ENCODE measurements at regions not wholly inside any gene's neighbourhood (a gene's known extent, or its start where the extent isn't known, plus 50 kb on each side); places are given as distances from the start of the nearest gene placed in this dataset.

DNA sequence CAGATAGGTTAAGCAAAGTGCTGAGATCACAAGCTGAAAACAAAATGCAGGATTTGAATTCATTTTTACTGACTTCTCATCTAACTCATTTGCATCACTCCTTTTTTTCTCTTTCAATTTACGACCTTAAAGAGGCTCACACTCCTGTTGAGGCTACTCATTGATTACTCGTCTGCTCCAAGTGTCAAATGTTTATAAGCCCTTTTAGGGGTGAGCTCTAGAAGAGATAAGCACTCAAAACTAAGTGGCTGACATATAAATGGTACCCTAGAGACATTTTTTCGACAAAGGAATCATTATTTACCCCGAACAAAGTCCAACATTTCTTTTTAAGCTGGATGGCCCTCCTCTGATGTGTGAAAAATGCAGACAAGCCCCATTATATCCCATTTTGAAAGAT is 483.1 kb downstream of the MAT2B start:
- no peaks in the 10 kb centered on the region for H3K4me1 ChIP-seq (ENCODE audit: control insufficient read depth, insufficient read depth, low read length)
- FAIRE-seq: no peak
- SMC1A ChIA-PET (ENCODE audit: uncharacterized antibody, unreplicated experiment): interaction anchor here (0.6 kb wide), 1 partner anchor 15 kb away, joined by 3 read pairs; no protein-coding TSS in a partner anchor

More for the DNA sequence above, 483.1 kb downstream of the MAT2B start:
- in situ Hi-C loops (cut with MboI): no loop called here
- H4K20me1 ChIP-seq (ENCODE audit: control insufficient read depth, insufficient read depth): no peaks in the 10 kb centered on the region
- H2AFZ ChIP-seq (ENCODE audit: control insufficient read depth, low read depth, low read length): no peak overlapping the region
- intact Hi-C loops (cut with micrococcal nuclease; ENCODE audit: unreplicated experiment): no loop called here
- TF ChIP-seq, protein P1, sequence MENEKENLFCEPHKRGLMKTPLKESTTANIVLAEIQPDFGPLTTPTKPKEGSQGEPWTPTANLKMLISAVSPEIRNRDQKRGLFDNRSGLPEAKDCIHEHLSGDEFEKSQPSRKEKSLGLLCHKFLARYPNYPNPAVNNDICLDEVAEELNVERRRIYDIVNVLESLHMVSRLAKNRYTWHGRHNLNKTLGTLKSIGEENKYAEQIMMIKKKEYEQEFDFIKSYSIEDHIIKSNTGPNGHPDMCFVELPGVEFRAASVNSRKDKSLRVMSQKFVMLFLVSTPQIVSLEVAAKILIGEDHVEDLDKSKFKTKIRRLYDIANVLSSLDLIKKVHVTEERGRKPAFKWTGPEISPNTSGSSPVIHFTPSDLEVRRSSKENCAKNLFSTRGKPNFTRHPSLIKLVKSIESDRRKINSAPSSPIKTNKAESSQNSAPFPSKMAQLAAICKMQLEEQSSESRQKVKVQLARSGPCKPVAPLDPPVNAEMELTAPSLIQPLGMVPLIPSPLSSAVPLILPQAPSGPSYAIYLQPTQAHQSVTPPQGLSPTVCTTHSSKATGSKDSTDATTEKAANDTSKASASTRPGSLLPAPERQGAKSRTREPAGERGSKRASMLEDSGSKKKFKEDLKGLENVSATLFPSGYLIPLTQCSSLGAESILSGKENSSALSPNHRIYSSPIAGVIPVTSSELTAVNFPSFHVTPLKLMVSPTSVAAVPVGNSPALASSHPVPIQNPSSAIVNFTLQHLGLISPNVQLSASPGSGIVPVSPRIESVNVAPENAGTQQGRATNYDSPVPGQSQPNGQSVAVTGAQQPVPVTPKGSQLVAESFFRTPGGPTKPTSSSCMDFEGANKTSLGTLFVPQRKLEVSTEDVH (IDR thresholded peaks at IDR 0.05; ENCODE audit: low read depth, partially characterized antibody): no peak
- TF ChIP-seq ZBTB11 (CRISPR knock-in tag; IDR thresholded peaks at IDR 0.05) (no peak), ASH2L (IDR thresholded peaks at IDR 0.05; ENCODE audit: borderline replicate concordance, low read depth) (no peak), JUNB (IDR thresholded peaks at IDR 0.05) (no peak), SMARCA5 (IDR thresholded peaks at IDR 0.05) (no peak), IKZF2 (IDR thresholded peaks at IDR 0.05) (no peak), NBN (IDR thresholded peaks at IDR 0.05) (no peak), SREBF1 (IDR thresholded peaks at IDR 0.05; ENCODE audit: low read length) (no peak), SP1 (IDR thresholded peaks at IDR 0.05; ENCODE audit: low read depth, low read length) (no peak), RFX5 (IDR thresholded peaks at IDR 0.05; ENCODE audit: low read depth, low read length) (no peak)
- H3K4me3 ChIP-seq: no peak overlapping the region
- no peaks in the 10 kb centered on the region for H3K36me3 ChIP-seq (ENCODE audit: control insufficient read depth in 2 of 2, insufficient read depth in 2 of 2, low read length in 1 of 2)
- no peak overlapping the region for H3K9ac ChIP-seq (ENCODE audit: control insufficient read depth, insufficient read depth, low read length)
- BruUV-seq (replicated peaks): no TSS peak
- DNase-seq (ENCODE audit: low read depth, low spot score): no peak
- no peaks in the 10 kb centered on the region for H3K27me3 ChIP-seq (replicated peaks in 1 of 2; ENCODE audit: control insufficient read depth in 2 of 2, insufficient read depth in 2 of 2, low read length in 1 of 2)
- CTCF ChIA-PET: no interaction called here
- no peak for ATAC-seq
- H3K4me2 ChIP-seq (ENCODE audit: control insufficient read depth, insufficient read depth): no peak overlapping the region
- WGBS (ENCODE audit: insufficient coverage, insufficient replicate concordance, low lambda C conversion rate, missing lambda C conversion rate): 31% methylated on average over 4 of the region's 4 CpGs
- no peak overlapping the region for H3K27ac ChIP-seq (ENCODE audit: control insufficient read depth, insufficient read depth)
- RAD21 ChIA-PET (ENCODE audit: unreplicated experiment): no interaction called here
- H3K79me2 ChIP-seq (ENCODE audit: control insufficient read depth, insufficient read depth, low read length): no peaks in the 10 kb centered on the region
- no peaks in the 10 kb centered on the region for H3K9me3 ChIP-seq (replicated peaks; ENCODE audit: control insufficient read depth, insufficient read depth, low read length)
- POLR2A ChIA-PET: no interaction called here

Data from GM12878 (cell line).